BJ (cell line): ENCODE measurements at regions not wholly inside any gene's neighbourhood (a gene's known extent, or its start where the extent isn't known, plus 50 kb on each side); places are given as distances from the start of the nearest gene placed in this dataset.

Source experiments
- CTCF ChIA-PET: fragments of 350-600 bp; formaldehyde crosslinking; extraction: SDS; loops from one replicate; lab custom pipeline; 2021; ENCODE audit warnings: antibody characterized with exemption, inconsistent platforms; lab: Yijun Ruan, JAX
- POLR2A ChIA-PET: fragments of 300-600 bp; sonication (Branson Sonifier 250); formaldehyde crosslinking; extraction: SDS; loops from one replicate; lab custom pipeline; 2021; ENCODE audit warnings: antibody characterized with exemption; lab: Charles Lee
- DNase-seq: peaks from one replicate; pipeline ENCODE4 v3.0.0-alpha.2; 2011; ENCODE audit warnings: low read depth
- H3K27me3 ChIP-seq: 2 replicates; pipeline ENCODE4 v1.6.0; 2011; ENCODE audit warnings: low read length; ENCODE audit not compliant: control insufficient read depth, insufficient read depth
- H3K36me3 ChIP-seq: 2 replicates; pipeline ENCODE4 v1.5.1; 2011; ENCODE audit warnings: low read length; ENCODE audit not compliant: control insufficient read depth, insufficient read depth
- H3K4me3 ChIP-seq: 2 replicates; pipeline ENCODE4 v1.5.1; 2011; ENCODE audit warnings: low read depth, mild to moderate bottlenecking, control low read depth, low read length
- TF ChIP-seq, protein P1 (sequence below): IDR thresholded peaks from 2 replicates; pipeline ENCODE4 v1.5.1; 2011; ENCODE audit warnings: low read depth, mild to moderate bottlenecking, control low read depth, inconsistent platforms, low read length, moderate library complexity; ENCODE audit not compliant: insufficient read depth

GRCh38 chr6:6711031-6711785, 122.7 kb downstream of the LY86 start:
- no peaks in the 10 kb centered on the region for H3K36me3 ChIP-seq
- TF ChIP-seq, protein P1, sequence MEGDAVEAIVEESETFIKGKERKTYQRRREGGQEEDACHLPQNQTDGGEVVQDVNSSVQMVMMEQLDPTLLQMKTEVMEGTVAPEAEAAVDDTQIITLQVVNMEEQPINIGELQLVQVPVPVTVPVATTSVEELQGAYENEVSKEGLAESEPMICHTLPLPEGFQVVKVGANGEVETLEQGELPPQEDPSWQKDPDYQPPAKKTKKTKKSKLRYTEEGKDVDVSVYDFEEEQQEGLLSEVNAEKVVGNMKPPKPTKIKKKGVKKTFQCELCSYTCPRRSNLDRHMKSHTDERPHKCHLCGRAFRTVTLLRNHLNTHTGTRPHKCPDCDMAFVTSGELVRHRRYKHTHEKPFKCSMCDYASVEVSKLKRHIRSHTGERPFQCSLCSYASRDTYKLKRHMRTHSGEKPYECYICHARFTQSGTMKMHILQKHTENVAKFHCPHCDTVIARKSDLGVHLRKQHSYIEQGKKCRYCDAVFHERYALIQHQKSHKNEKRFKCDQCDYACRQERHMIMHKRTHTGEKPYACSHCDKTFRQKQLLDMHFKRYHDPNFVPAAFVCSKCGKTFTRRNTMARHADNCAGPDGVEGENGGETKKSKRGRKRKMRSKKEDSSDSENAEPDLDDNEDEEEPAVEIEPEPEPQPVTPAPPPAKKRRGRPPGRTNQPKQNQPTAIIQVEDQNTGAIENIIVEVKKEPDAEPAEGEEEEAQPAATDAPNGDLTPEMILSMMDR: no peak
- CTCF ChIA-PET: interaction anchor here (1.3 kb wide), 1 partner anchor 10 kb away, joined by 3 read pairs; no protein-coding TSS in a partner anchor
- DNase-seq: no peak
- no peaks in the 10 kb centered on the region for H3K27me3 ChIP-seq
- no peak overlapping the region for H3K4me3 ChIP-seq
- POLR2A ChIA-PET: no interaction called here

DNA sequence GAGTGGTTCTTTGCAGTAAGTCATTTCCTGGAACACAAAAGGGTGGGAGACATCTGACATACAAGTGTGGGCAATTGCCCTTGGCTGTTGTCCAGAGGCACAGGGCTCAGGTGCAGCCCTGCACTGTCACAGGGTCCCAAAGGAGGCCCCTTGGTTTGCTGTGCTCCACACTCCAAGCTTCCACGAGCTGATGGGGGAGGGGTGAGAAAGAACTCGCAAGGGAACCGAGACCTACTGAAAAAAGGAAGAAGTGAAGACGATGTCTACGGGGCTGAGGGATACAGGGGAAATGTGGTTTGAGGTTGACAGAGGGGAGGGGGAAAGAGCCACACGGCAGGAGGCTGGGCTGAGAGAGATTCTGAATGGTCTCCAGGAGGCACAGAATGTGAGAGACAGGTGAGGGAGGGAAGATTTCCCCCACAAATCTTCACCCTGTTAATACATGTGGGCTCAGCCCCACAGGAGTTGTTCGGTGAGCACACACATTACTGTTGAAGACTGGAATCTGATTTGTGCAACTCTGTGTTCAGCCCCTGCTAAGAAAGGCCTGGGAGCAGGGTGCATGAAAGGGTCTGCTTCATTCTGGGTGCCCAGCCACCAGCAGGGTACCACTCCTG, 123.4 kb downstream of the LY86 start:
- H3K36me3 ChIP-seq: no peaks in the 10 kb centered on the region
- ChIA-PET CTCF (interaction anchor here (1.0 to 1.4 kb wide), 3 partner anchors 12 to 17 kb away, joined by 3 to 4 read pairs (median 4); no protein-coding TSS in a partner anchor), POLR2A (no interaction called here)
- TF ChIP-seq, protein P1: no peak
- DNase-seq: no peak
- H3K4me3 ChIP-seq: no peak overlapping the region
- no peaks in the 10 kb centered on the region for H3K27me3 ChIP-seq

DNA sequence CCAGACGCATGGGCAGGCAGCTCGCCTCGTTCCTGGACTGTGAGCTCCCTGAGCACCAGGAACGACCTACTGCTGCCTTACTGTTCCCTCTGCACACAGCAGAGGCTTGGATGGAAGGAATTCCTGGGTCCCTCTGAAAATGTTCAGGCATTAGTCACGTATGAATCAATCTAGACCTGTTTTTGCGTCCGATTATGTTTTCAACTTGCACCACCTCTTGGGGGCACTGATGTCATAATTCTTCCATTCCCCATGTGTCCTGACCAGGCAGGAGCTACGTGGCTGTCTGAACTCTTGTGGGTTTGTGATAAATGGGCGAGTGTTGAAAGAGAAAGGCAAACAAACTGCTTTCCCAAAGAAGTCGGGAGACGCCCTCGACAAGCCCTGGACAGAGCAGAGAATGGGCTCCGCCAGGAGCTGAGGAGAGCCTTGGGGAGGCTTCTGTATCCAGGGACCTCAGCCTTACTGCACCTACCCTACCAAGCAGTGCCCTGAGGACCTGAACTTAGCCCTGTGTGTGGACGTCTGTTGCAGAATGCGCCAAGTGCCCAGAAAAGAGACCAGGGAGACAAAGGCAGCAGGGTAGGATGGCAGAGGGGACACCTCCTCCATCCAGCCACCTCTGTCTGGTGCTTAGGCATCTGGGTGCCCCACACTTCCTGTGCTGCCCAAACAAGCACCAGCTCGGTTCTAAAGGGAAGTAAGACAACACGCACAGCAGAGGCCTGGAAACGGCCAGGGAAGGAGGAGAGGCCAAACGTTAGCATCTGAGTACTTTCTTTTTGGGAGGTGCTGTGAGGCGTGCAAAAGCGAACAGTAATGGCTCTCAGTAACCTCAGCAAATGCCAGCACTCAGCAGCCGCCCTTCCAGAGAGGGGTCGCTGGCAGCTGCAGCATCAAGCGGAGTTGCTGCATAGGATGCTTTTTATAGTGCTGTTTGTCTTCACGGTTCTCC, 124.2 kb downstream of the LY86 start:
- no peak overlapping the region for H3K4me3 ChIP-seq
- ChIA-PET CTCF (interaction anchor here (0.7 to 1.6 kb wide), 7 partner anchors 11 to 36 kb away, joined by 3 to 4 read pairs (median 4); no protein-coding TSS in a partner anchor), POLR2A (no interaction called here)
- no peak for DNase-seq
- TF ChIP-seq, protein P1: no peak
- no peaks in the 10 kb centered on the region for H3K27me3 ChIP-seq
- H3K36me3 ChIP-seq: no peaks in the 10 kb centered on the region

DNA sequence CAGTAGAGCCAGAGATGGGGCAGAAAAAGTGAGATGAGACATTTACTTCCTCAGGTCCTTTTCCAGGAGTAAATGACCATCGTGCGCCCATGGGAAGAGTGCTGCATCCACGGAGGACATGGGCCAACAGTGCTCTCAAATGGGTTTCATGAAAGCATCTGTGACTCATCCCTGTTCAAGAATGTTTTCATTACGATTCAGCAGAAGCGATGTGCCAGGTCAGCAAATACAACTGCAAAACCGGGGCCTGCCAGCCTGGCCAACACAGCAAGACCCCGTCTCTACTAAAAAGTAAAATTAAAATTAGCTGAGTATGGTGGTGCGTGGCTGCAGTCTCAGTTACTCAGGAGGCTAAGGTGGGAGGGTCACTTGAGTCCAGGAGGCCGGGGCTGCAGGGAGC, 125.1 kb downstream of the LY86 start:
- no peak overlapping the region for H3K4me3 ChIP-seq
- DNase-seq: no peak
- TF ChIP-seq, protein P1: no peak
- ChIA-PET CTCF (interaction anchor here (1.3 to 2.7 kb wide), 3 partner anchors 11 to 37 kb away, joined by 3 to 14 read pairs (median 4); no protein-coding TSS in a partner anchor), POLR2A (no interaction called here)
- H3K36me3 ChIP-seq: no peaks in the 10 kb centered on the region
- no peaks in the 10 kb centered on the region for H3K27me3 ChIP-seq
